ENCODE measurements at regions not wholly inside any gene's neighbourhood (a gene's known extent, or its start where the extent isn't known, plus 50 kb on each side); places are given as distances from the start of the nearest gene placed in this dataset.
A peak's percentile ranks its signal among the peaks of the same experiment; 100 is the strongest.

GRCh38 chr4:147019091-147019490 lies 73.4 kb upstream of the TTC29 start:
- H3K4me3 ChIP-seq (ENCODE audit: low read length): no peak overlapping the region
- intact Hi-C loops (cut with DNase I, micrococcal nuclease): loop anchor here (1.0 to 10.0 kb wide), 3 partner anchors 78 to 576 kb away; no protein-coding TSS in a partner anchor
- no peaks in the 10 kb centered on the region for H3K27me3 ChIP-seq (ENCODE audit: control insufficient read depth in 1 of 2, insufficient read depth in 2 of 2, low read length in 2 of 2)
- DNase-seq (peak; percentile 6 to 63 (median 32)), ATAC-seq (ENCODE audit: poor library complexity) (no peak)
- H3K9me3 Mint-ChIP-seq: no peaks in the 10 kb centered on the region
- H3K4me1 ChIP-seq (ENCODE audit: insufficient read depth, low read length): no peaks in the 10 kb centered on the region
- peak; percentile 46 for TF ChIP-seq CTCF (IDR thresholded peaks at IDR 0.05)
- no peaks in the 10 kb centered on the region for H3K36me3 Mint-ChIP-seq (ENCODE audit: low read depth)
- no peak overlapping the region for H3K27ac ChIP-seq (ENCODE audit: low read depth in 1 of 2, low read length in 2 of 2)
- peaks cover 5% of the 10 kb centered on the region for H3K27me3 Mint-ChIP-seq
- H3K4me1 Mint-ChIP-seq (ENCODE audit: low read depth): no peaks in the 10 kb centered on the region
- ChIA-PET CTCF (interaction anchor here (1.3 to 1.5 kb wide), 3 partner anchors 9 to 848 kb away, joined by 4 to 17 read pairs (median 4); no protein-coding TSS in a partner anchor), POLR2A (no interaction called here)
- H3K9me3 ChIP-seq (ENCODE audit: control insufficient read depth in 1 of 2, insufficient read depth in 1 of 2, low read length in 2 of 2): no peaks in the 10 kb centered on the region
- H3K27ac Mint-ChIP-seq: no peak overlapping the region
- H3K36me3 ChIP-seq (ENCODE audit: insufficient read depth, low read length): no peaks in the 10 kb centered on the region
- no peak overlapping the region for H3K4me3 Mint-ChIP-seq

DNA sequence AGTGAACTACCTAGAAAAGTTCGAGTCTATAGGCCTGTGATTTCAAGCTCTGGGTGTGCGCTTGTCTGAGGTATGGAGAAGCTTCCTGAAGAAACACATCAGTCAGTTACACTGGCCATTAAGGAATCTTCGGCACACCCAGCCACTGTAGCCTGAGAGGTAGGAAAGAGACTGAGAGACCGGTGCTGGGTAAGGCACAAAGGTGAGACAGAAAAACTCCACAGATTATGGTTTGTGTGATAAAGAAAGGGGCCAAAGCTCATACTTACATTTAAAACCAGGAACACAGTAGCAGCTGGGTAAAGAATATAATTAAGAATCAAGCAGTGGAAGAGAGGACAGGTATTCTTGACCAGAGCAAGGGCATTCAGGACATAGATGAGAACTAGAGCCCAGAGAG lies 74.8 kb upstream of the TTC29 start:
- Mint-ChIP-seq H3K27ac (no peak overlapping the region), H3K9me3 (no peaks in the 10 kb centered on the region), H3K4me3 (no peak overlapping the region), H3K27me3 (peaks cover 5% of the 10 kb centered on the region), H3K36me3 (ENCODE audit: low read depth) (no peaks in the 10 kb centered on the region), H3K4me1 (ENCODE audit: low read depth) (no peaks in the 10 kb centered on the region)
- Histone ChIP-seq H3K27me3 (ENCODE audit: control insufficient read depth in 1 of 2, insufficient read depth in 2 of 2, low read length in 2 of 2) (no peaks in the 10 kb centered on the region), H3K9me3 (ENCODE audit: control insufficient read depth in 1 of 2, insufficient read depth in 1 of 2, low read length in 2 of 2) (no peaks in the 10 kb centered on the region), H3K4me3 (ENCODE audit: low read length) (no peak overlapping the region), H3K4me1 (ENCODE audit: insufficient read depth, low read length) (no peaks in the 10 kb centered on the region), H3K27ac (ENCODE audit: low read depth in 1 of 2, low read length in 2 of 2) (no peak overlapping the region), H3K36me3 (ENCODE audit: insufficient read depth, low read length) (no peaks in the 10 kb centered on the region)
- ATAC-seq (ENCODE audit: poor library complexity): no peak
- CTCF ChIA-PET: no interaction called here
- intact Hi-C loops (cut with DNase I, micrococcal nuclease): loop anchor here in 1 of 2 experiments (5.0 kb wide), 1 partner anchor 72 kb away; no protein-coding TSS in a partner anchor
- DNase-seq: no peak
- TF ChIP-seq CTCF (IDR thresholded peaks at IDR 0.05): no peak
- POLR2A ChIA-PET: no interaction called here

- H3K27ac ChIP-seq (ENCODE audit: low read depth in 1 of 2, low read length in 2 of 2): no peak overlapping the region
- no peaks in the 10 kb centered on the region for H3K36me3 ChIP-seq (ENCODE audit: insufficient read depth, low read length)
- ATAC-seq (ENCODE audit: poor library complexity): no peak
- Mint-ChIP-seq H3K4me1 (ENCODE audit: low read depth) (no peaks in the 10 kb centered on the region), H3K27ac (no peak overlapping the region), H3K36me3 (ENCODE audit: low read depth) (no peaks in the 10 kb centered on the region), H3K9me3 (no peaks in the 10 kb centered on the region), H3K4me3 (no peak overlapping the region), H3K27me3 (no peaks in the 10 kb centered on the region)
- no peaks in the 10 kb centered on the region for H3K9me3 ChIP-seq (ENCODE audit: control insufficient read depth in 1 of 2, insufficient read depth in 1 of 2, low read length in 2 of 2)
- no peaks in the 10 kb centered on the region for H3K4me1 ChIP-seq (ENCODE audit: insufficient read depth, low read length)
- DNase-seq: no peak
- no peak for TF ChIP-seq CTCF (IDR thresholded peaks at IDR 0.05)
- no peak overlapping the region for H3K4me3 ChIP-seq (ENCODE audit: low read length)
- ChIA-PET CTCF (no interaction called here), POLR2A (no interaction called here)
- intact Hi-C loops (cut with DNase I, micrococcal nuclease): loop anchor here in 1 of 2 experiments (5.0 kb wide), 1 partner anchor 77 kb away; no protein-coding TSS in a partner anchor
- no peaks in the 10 kb centered on the region for H3K27me3 ChIP-seq (ENCODE audit: control insufficient read depth in 1 of 2, insufficient read depth in 2 of 2, low read length in 2 of 2)
These were observed 79.4 kb upstream of the TTC29 start for GRCh38 chr4:147025042-147025441.
